AML-193 (cell line): ENCODE measurements at regions not wholly inside any gene's neighbourhood (a gene's known extent, or its start where the extent isn't known, plus 50 kb on each side); places are given as distances from the start of the nearest gene placed in this dataset.

ENCODE experiments used
- DNase-seq, 2 experiments: peaks; one replicate each; lab custom pipeline; 2025; lab: John Stamatoyannopoulos, UW

DNA sequence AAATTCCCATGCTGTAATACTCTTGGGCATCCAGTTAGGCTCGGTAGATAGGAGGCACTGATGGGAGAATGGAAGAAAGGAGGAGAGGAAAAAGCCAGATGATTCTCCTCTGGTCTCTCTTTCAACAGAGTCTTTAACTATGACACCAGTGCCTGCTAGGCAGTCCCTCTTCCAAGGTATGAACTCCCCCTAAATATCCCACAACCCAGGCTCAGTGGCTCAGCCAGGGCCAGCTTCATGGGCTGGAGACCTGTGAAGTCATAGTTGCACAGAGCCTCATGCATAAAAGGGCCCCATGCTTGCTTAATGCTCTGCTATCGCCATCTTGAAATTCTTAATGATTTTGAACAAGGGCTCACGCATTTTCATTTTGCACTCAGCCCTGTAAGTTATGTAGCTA is 869.2 kb upstream of the GCFC2 start:
- no peak for DNase-seq

DNA sequence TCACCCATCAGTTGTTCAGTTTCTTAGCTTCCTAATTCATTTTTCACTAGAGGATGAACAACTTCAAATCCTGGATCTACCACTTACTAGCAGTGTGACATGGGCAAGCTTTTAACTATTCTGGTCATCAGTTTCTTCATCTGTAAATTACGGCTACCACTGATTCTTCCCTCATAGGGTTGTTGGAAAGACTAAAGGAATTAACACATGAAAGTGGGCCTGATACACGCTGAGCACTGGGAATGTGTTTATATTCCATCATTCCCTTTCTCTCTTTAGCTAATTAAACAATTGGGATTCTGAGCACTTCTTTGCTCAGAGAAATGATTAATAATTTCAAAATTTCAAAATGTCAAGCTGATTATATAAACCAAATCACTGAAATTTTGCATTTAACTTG is 862.3 kb upstream of the GCFC2 start:
- DNase-seq: no peak

DNA sequence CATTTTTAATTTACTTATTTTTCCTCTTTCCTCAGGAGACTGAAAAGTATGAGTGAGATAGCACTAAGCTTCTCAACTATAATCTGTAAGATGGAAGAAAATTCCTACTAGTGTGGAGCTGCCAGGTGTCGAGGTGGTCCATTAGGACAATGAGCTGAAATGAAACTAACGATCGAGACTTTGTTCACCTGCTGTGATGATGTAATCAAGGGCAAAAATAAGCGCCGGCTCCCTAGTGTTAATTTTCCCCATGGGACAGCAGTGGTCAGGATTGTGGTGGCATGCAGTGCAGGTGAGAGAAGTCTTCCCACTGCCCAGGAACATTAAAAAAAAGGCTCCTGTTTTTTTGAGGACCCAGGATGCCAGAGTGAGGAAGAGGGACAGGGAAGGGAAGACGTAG is 859.1 kb upstream of the GCFC2 start:
- no peak for DNase-seq

- DNase-seq: no peak
Measured at GRCh38 chr2:76567478-76567877, 856.8 kb upstream of the GCFC2 start.

- no peak for DNase-seq
Measured at GRCh38 chr2:76564734-76565133, 854.0 kb upstream of the GCFC2 start.

- no peak for DNase-seq
Measured at GRCh38 chr2:76563730-76564129, 853.0 kb upstream of the GCFC2 start.

GRCh38 chr2:76558157-76558556 is 847.4 kb upstream of the GCFC2 start:
- DNase-seq: no peak

DNA sequence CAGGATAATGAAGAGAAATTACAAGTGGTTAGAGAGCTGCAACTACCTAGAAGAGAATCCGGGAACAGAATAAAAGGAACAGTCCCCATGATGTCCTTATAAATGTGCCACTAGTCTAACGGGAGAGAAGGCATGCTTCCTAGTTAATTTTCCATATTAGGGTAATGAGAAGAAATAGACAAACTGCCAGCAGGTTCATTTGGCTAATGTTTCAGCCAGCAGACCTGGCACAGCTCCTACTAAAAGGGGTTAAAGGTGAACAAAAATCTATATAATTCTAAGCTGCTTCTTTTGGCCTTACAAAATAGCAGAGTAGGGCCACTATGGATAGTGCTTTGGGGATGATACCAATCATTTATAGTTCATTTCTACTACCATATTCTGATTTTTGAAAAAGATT is 845.3 kb upstream of the GCFC2 start:
- no peak for DNase-seq

GRCh38 chr2:76546207-76546606 is 835.5 kb upstream of the GCFC2 start:
- DNase-seq: no peak

DNA sequence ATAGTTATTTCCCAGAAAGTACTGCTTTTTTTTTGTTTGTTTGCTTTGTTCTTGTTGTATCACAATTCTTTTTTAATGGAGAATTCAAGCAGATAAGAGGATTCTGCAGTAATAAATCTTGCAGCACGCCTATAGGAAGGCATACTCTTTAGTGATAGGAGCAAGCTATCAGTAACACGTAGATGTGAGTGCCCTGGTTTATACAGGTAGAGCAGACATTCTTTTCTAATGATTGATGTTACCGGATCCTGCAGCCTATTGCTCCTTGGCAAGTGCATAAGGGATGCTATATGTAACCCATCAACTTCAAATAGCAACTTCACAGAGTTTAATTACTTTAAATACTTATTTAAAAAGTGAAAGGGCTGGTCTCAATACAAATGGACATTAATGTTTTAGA is 834.2 kb upstream of the GCFC2 start:
- DNase-seq: no peak

- DNase-seq: no peak
Measured at GRCh38 chr2:76517574-76517909, 806.8 kb upstream of the GCFC2 start.

DNA sequence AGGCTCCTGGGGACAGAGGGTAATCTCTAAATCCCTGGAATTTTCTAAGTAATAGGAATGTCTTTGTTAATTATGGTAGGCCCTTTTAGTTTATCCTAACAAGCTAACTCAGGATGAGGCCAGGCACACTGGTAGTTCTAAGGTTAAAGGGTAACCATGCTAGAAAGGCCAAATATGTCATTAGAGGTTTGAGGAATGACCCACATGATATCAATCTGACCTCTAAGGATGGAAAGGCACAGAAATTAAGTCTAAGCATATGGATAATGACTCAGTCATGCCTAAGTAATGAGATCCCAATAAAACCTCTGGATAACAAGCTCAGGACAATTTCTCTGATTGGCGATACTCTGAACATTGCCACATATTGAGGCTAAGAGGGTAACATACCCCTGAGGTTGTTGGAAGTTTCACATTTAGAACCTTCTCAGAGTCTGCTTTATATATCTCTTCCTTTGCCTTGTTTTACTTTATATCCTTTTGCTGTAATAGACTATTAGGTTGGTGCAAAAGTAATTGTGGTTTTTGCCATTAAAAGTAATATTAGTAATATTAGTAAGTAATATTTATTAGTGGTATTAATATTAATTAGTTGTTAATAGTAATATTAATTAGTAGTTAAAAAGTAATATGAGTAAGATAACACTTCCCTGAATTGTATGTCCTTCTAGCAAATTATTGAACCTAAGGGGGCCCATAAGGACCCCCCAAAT is 806.3 kb upstream of the GCFC2 start:
- no peak for DNase-seq

DNA sequence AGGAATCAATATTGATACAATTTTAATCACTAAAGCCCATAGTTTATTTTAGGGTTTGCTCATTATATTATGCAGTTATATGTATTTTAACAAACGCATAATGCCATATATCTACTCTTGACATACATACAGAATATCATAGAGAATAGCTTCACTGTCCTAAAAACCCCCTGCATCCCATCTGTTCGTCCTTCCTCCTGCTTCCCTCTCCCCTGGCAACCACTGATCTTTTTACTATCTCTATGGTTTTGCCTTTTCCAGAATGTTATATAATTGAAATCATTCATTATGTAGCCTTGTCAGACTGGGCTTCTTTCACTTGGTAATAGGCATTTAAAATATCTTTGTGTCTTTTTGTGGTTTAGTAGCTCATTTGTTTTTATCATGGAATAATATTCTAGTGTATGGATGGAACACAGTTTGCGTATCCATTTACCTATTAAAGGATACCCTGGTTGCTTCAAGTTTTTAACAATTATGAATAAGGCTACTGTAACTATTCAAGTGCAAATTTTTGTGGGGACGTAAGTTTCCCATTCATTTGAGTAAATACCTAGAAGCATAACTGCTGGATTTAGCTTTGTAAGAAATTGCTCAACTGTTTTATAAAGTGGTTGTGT is 801.6 kb upstream of the GCFC2 start:
- no peak for DNase-seq

GRCh38 chr2:76506538-76506937 is 795.8 kb upstream of the GCFC2 start:
- no peak for DNase-seq

GRCh38 chr2:76501641-76502040 is 790.9 kb upstream of the GCFC2 start:
- no peak for DNase-seq

- DNase-seq: no peak
Measured at GRCh38 chr2:76498360-76498759, 787.6 kb upstream of the GCFC2 start.

- DNase-seq: peak; percentile 71 to 82
Measured at GRCh38 chr2:76491503-76491902, 780.8 kb upstream of the GCFC2 start.

DNA sequence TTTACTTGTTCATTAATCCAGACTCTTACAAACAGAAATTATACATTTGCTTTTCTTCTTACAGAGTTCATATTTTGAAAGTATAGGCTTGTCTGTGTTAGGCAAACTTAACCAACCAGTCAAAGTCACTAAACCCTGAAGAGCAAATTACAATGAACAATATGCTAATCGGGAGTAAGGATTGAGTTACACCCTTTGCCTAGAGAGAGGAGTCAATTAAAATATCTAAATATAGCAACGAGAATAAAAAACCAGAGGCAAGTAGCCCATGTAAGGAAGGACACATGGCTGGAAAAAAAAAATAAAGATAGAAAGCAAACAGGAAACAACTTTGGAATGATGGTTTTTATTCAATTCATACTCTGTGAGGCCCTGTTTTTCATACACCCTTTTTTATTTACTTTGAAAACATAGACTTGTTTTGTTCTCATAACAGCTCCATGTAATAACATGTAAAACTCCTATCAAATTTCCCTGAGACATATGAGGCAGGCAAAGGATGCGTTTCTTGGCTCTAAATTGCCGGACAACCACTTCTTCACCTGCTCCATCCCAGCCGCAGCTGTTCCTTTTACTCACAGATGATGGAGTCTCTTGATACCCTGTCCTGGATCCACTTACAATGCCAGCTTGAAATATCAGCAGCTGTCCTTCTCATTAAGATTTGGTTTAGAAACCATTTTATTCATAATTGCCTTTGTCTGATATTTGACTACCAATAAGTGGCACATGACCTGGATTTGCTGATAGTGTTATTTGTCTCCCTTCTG is 767.7 kb upstream of the GCFC2 start:
- no peak for DNase-seq

- no peak for DNase-seq
Measured at GRCh38 chr2:76472946-76473345, 762.2 kb upstream of the GCFC2 start.

GRCh38 chr2:76469066-76469465 is 758.4 kb upstream of the GCFC2 start:
- no peak for DNase-seq

DNA sequence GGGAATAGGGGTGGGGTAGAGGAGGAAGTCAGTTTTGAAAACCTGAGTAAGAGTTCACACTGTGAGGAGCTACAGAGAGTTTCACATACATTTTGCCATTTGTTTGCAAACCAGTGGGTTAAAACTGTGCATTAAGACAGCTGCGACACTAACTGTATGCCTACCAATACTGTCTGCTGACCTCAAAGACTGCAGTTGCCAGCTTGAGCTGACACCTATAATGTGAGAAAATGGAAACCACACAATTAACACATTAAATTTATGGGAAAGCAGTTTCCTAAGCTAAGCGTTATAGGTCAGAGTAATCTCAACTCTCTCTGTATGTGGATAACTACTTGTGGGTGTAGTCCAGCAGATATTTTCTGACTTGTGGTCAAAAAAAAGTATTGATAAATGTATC is 756.6 kb upstream of the GCFC2 start:
- DNase-seq: no peak

- no peak for DNase-seq
Measured at GRCh38 chr2:76464310-76464709, 753.6 kb upstream of the GCFC2 start.

DNA sequence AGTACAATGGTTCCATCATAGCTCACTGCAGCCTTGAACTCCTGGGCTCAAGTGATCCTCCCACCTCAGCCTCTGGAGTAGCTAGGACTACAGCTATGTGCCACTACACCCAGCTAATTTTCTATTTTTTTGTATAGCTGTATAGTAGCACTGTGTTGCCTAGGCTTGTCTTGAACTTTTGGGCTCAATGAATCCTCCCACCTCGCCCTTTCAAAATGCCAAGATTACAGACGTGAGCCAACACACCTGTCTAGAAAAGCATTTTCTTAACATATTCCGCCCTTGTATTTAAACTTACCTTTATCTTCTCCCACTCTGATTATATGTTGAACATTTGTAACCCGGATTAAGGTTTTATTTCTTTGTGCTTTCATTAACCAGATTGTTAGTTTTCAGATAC is 750.7 kb upstream of the GCFC2 start:
- no peak for DNase-seq
